22Rv1 (cell line): ENCODE measurements at regions not wholly inside any gene's neighbourhood (a gene's known extent, or its start where the extent isn't known, plus 50 kb on each side); places are given as distances from the start of the nearest gene placed in this dataset.

ENCODE experiments used
- ZFX ChIP-seq: fragments of 450-650 bp; IDR thresholded peaks from 2 replicates; pipeline ENCODE4 v1.6.1; 2017; ENCODE audit warnings: antibody characterized with exemption, borderline replicate concordance
- TF ChIP-seq, protein P1 (sequence below): fragments of 450-650 bp; IDR thresholded peaks from 2 replicates; pipeline ENCODE4 v1.5.1; 2017; ENCODE audit warnings: mild to moderate bottlenecking

GRCh38 chr15:91782221-91782620 lies 71.3 kb upstream of the SLCO3A1 start:
- TF ChIP-seq, protein P1, sequence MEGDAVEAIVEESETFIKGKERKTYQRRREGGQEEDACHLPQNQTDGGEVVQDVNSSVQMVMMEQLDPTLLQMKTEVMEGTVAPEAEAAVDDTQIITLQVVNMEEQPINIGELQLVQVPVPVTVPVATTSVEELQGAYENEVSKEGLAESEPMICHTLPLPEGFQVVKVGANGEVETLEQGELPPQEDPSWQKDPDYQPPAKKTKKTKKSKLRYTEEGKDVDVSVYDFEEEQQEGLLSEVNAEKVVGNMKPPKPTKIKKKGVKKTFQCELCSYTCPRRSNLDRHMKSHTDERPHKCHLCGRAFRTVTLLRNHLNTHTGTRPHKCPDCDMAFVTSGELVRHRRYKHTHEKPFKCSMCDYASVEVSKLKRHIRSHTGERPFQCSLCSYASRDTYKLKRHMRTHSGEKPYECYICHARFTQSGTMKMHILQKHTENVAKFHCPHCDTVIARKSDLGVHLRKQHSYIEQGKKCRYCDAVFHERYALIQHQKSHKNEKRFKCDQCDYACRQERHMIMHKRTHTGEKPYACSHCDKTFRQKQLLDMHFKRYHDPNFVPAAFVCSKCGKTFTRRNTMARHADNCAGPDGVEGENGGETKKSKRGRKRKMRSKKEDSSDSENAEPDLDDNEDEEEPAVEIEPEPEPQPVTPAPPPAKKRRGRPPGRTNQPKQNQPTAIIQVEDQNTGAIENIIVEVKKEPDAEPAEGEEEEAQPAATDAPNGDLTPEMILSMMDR = no peak
- TF ChIP-seq ZFX = no peak
